IPS-NIHi11 (cell line): ENCODE measurements at regions not wholly inside any gene's neighbourhood (a gene's known extent, or its start where the extent isn't known, plus 50 kb on each side); places are given as distances from the start of the nearest gene placed in this dataset.
A peak's percentile ranks its signal among the peaks of the same experiment; 100 is the strongest.

Experiments
- DNase-seq: peaks from one replicate; pipeline ENCODE4 v3.0.0; 2012; ENCODE audit warnings: mixed read lengths, low spot score

DNA sequence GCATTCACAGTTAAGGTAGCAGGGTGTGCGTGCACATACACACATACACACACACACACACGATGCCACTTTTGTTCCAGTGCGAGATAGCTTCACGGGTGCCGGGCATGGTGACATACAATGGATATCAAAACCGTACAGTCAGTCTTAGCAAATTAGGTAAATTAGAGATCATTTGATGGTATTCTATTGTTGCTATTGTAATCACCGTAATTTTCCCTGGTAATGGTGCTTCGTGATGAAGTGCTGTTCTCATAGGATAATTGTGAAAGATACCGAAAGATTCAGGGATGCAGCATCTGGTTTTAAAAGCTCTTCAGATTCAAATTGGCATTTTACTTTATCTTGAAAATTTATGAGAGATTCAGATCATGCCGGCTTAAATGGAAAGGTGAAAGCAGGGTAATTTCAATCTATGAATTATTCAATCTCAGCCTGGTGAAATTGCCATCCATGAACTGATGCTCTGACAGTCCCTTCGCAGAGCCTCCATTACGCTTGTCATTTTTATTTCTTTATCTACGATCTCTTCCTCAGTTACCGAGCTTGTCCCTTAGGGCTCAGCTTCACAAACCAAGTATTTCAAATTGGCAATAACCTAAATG, 71.3 kb upstream of the SOX4 start:
- no peak for DNase-seq

DNA sequence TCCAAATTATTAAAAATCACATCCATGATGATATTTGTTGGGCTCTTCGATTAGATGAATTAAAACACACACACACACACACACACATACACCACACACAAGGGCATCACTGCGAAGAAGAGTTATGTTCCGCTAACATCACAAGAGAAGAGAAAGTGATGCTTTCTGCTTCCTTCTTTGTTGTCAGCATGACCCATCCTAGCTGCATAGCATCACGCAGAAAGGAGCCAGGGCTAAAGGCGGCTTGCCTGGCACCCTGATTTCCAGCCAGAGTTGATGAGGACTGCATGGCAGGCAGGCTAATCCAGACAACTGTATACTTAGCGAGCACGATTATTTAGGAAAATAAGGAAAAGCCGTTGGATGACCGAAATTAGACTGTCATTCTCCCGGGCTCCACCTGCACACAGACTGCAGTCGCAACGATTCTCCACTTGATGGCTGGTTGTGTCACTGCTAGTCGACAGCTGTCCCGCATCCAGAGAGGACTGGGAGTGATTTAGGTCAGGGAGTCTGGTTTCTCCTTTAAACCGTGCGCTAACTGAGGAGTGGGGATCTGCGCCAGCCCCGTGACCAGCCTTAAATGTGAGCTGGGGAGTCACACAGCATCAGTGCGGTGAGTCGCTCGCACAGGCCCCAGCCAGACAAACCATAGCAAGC, 70.6 kb upstream of the SOX4 start:
- peak; percentile 44 for DNase-seq

DNA sequence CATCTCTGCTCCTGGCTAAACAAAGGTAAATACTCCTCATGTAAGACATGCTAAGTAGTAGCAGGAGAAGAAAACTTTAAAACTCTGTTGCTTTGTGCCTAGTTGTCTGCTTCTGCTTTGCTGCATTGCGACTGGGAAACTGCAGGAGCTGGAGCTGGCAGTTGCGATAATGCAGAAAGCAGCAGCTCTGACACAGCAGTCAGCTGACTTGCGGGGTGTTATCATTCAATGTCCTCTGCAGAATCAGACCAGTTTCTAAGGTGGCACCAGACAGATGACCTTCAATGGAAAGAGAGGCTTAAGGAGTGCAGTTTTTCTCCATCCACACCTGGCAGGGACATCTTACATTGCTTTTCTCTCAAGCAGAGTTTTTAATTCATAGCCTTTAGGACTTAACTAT, 69.9 kb upstream of the SOX4 start:
- DNase-seq: no peak

DNA sequence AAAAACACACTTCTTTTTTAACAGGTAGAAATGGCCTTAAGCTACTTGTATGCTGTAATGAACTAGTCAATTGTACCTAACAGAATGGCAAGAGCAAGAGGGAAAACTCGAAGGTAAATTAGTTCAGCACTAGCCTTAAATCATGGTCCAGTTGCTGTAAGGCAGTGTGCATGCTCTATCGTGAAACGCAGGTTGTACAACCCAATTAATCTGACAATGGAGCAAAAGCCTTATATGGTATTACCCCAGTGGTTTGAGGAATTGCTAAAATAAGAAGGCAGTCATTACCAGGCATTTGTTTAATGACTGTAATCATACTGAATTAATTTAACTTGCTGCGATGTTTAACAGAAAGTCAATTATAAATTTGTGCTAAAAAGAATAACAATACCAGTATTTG, 69.3 kb upstream of the SOX4 start:
- no peak for DNase-seq

DNA sequence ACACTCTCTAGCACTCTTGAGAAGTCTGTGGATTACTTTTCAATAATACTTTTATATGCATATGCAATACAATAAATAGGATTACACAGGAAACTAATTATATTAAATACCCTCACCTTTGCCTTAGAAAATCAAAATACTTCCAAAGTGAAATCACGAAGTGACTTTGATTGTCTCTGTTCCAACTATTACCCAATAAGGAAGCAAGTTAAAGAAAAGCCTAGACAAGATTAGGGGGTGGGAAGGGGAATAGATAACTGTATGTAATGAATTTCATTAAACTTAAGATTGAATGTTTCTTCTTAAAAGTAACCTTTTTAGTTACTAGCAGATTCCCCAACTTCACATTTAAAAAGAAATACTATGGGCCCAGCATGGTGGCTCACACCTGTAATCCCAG, 66.6 kb upstream of the SOX4 start:
- DNase-seq: no peak

DNA sequence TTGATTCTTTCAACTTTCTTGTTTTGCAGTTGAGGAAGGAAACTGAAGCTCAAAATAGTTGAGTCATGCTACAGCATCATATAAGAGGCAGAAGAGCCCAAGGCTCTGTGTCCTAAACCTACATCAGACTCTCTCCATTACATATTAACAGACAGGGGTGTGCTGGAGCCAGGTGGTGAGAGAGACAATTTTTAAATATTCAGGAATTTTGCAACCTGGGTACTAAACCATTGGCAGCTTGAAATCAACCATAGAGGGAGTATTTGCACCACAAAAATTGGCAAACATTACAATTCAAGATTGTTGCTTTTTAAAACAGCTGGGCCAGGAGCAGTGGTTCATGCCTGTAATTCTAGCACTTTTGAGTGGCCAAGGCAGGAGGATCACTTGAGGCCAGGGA, 65.8 kb upstream of the SOX4 start:
- DNase-seq: no peak

DNA sequence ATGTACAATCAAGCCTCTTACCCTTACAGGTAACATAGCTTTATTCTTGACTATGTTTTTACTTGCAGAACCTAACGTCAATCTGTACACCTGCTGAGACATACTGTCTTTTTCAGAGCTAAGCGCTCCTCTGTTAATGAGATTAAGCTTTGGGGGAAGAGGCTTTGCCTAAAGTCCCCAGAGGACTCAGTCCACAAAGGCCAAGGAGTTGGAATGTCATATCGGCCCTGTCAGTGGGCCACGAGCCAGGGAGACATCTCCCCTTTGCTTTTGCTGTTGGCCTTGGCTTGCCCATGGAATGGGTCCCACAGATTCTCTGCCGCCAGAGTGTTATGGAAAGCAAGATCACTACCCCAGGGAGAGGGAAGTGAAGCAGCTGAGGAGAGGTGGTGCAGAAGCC, 64.1 kb upstream of the SOX4 start:
- DNase-seq: no peak

DNA sequence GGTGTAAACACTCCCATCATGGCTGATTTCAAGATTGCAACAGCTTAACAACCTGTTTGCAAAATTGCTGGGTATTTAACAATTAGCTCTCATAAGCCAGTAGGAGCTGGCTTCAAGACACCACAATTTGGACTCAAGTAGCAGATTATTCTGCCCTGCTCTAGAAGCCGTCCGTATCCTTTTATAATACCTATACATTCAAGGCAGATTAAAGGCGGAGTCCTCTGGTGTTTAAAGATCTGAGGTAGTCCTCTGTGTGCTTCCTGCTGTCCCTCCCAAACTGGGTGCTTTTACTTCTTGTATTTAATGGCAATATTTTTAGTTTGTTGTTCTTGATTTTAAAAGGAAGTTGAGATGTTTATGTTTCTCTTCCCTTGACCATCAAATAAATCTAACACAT, 62.2 kb upstream of the SOX4 start:
- no peak for DNase-seq

DNA sequence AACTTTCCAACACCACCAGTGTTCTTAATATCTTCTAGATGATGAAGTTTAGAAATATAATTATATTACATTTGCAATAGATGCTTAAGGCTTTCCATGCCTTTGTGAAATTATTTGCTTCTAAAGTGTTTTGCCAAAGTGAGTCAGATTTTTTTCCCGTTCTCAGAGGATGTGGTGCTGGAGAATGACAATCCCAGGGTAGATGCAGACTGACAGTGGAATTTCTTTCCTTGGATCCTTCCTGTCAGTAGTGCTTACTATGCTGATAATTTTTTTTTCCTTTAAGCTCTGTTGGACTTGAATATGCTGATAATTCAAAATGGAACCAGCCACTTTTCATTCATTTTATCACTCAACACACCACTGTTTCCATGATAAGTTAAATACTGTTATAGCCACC, 59.9 kb upstream of the SOX4 start:
- no peak for DNase-seq

DNA sequence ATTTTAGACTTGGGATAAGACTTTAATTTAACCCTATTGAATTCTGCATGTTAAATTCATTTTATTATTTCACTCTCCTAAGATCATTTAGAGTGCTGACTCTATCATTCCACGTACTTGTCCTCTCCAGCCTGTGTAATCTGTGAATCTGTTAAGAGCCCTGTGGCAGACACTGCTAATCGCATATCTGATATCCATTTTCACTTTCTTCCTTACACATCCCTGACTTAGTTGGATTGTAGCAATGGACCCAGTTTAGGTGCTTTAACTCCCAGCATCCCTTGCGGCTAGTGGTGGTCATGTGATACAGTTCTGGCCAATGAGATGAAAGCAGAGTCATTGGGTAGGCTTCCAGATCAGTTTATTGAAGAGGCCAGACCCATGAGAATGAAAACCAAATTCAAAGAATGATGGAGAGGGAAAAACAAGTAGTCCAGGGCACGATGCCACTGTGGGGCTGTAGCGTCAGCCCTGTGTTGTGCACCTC, 57.2 kb upstream of the SOX4 start:
- DNase-seq: no peak

DNA sequence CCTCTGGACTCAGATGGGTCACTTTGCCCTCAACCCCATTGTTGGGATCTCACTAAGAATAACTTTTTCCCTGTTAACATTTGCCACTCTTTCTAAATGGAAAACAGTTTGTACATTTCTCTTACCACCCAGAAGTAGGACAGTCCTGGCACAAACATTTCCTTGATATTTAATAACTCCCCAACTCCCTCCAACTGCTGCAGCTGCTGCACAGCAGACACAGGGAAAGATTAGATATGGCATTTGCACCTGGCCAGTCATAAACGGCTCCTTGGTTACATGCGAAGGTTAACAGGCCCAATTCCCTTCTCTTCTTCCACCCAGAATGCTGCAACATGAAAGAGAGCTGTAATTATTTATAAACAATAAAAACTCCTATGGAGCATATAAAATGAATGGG, 55.9 kb upstream of the SOX4 start:
- no peak for DNase-seq

DNA sequence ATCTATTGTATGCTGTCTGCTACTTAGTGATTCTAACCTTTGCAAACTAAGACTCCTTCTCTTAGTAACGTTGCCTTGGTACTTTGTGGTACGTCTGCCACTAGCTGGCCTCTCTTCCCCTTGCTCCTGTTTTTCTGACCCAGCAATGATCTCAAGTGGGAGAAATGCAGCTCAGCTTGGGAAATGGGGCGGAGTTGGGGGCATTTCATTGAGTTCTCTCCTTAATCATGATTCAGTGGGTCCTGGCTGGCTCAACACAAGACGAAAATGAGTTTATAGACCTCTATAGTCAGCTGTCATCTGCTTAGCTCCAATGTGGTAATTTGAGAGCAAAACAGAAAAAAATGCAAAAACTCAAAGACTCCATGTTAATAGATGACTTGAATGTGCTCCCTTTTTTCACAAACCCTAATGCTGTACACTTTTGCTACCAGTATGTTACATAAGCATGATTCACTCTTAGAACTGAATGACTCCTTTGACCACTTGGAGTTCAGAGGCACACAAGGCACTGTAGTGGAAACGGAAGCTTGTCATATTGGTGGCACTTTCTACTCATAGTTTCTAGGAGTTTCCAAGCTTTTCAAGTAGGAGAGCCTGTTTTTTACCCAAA, 55.3 kb upstream of the SOX4 start:
- no peak for DNase-seq

DNA sequence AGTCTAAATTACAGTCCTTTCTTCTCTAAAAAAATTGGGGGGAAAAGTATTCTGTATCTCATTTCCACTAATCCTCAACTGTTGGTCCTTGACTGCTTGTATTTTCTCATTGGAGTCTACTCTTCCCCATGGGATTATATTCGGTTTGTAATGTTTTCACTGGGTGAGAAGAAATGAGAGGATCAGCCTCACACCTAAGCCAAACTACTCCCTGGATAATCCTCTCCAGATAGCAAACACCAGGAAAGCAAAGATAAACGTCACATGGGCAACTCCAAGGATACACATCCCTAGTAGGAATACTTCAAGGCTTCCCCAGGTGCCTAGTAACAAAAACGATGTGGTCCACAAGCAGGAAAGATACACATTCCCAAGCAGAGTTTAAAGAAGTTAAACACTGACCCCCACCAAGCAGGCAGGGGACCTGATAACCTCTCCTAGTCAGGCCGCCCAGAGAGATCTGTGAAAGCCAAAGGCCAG, 53.9 kb upstream of the SOX4 start:
- DNase-seq: no peak
